ENCODE measurements at regions not wholly inside any gene's neighbourhood (a gene's known extent, or its start where the extent isn't known, plus 50 kb on each side); places are given as distances from the start of the nearest gene placed in this dataset.

GRCh38 chr2:226247289-226248275 lies 552.0 kb downstream of the IRS1 start:
- DNase-seq (ENCODE audit: extremely low read depth in 1 of 2, low read depth in 1 of 2) = no peak

GRCh38 chr2:226234187-226234586 lies 565.4 kb downstream of the IRS1 start:
- DNase-seq (ENCODE audit: extremely low read depth in 1 of 2, low read depth in 1 of 2) = no peak

DNA sequence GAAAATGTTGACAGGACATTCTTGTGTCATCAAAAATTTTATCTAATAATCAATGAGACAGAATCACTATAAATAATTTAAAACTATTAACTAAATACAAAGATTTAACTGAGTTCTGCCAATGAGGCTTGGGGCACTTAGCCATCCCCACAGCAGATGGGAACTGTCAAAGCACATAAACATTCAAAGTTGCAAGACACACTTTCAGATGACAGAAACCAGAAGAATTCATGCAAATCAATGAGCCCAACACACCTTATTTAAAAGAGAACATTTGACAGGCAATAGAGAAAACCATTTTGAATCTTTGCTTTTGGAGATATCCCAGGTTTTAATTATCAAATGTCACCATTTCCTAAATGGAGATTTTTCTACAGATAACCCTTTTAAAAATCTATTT lies 566.2 kb downstream of the IRS1 start:
- DNase-seq (ENCODE audit: extremely low read depth in 1 of 2, low read depth in 1 of 2) = no peak

DNA sequence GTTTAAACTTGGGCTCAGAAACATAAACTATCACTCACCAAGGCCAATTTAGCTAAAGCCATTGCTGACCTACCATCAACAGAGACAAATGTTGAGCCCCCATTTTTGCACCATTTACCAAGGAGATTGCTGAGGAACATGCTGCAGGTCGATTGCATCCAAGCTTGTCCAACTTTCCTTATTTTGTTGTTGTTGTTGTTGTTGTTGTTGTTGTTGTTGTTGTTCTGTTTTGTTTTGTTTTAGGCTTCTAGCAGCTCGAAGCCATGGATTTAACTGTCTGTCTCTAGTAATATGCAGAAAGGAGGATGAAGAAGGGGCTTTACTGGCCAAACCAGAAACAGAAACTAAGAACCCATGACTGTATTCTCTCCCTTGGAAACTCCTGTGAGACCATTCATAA lies 571.5 kb downstream of the IRS1 start:
- DNase-seq (ENCODE audit: extremely low read depth in 1 of 2, low read depth in 1 of 2) = no peak

DNA sequence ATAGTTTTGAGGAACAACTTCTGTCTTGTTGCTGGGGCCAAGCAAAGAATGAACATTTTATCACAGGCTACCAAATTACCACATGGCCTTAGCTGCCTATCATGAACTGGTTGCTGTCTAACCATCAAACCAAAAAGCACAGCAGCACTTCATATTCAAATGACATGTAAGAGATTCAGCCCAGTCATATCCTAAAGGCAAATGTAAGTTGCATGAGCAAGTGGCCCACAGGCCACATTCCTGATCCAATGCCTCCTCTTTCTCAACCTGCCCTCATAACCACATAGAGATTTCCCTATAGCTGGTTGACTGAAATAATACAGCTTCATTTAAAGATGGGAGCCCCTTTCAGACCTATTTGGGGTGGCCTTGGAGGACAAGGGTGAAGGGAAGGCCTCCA lies 572.3 kb downstream of the IRS1 start:
- no peak for DNase-seq (ENCODE audit: extremely low read depth in 1 of 2, low read depth in 1 of 2)

GRCh38 chr2:226223704-226224103 lies 575.9 kb downstream of the IRS1 start:
- no peak for DNase-seq (ENCODE audit: extremely low read depth in 1 of 2, low read depth in 1 of 2)

GRCh38 chr2:226220511-226220910 lies 579.1 kb downstream of the IRS1 start:
- no peak for DNase-seq (ENCODE audit: extremely low read depth in 1 of 2, low read depth in 1 of 2)

- no peak for DNase-seq (ENCODE audit: extremely low read depth in 1 of 2, low read depth in 1 of 2)
These were observed 582.4 kb downstream of the IRS1 start for GRCh38 chr2:226217191-226217590.

DNA sequence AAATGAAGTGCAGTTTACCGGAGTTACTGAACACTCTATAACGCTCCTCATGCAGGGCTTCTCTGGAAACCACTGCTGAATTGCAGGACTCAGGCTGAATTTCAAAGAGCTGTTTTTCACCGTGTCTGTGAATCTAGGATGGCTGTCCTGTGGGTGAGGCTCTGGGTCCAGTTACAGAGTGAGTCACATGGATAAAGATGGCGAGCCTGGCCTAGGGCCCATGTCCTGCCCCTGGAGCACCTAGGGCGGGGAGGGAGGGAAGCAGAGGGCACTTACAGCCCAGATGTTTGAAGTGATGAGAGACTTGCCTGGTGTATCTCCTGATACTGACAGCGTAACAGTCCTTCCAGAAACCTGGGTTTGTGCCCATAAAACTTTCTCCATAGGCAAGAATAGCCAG lies 583.0 kb downstream of the IRS1 start:
- DNase-seq (ENCODE audit: extremely low read depth in 1 of 2, low read depth in 1 of 2) = no peak

DNA sequence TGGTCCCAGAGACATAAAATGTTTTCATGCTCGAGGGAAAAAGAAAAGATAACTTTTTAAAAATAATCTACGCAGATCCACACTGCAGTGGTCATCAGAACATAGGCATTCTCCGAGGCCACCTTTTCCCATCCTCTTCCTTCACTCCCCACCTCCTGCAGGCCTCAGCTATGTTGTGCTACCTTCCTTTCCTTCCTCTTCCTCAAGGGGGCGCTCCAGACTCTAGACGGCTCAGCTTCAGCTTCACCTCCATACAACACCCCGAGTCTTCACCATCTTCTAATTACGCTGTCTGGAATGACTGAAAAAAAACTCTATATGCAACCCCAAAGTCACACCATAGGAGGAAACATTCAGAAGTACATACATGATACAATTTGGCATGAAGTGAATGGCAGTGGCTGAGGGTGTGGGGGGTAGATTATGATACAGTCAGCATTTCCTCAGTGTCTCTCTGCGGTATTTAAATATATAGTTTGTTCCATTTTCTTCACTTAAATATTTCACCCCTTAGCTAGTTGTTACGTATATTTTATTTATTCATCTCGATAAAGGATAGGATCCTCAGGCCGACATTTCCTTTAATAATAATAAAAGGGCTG lies 583.6 kb downstream of the IRS1 start:
- DNase-seq (ENCODE audit: extremely low read depth in 1 of 2, low read depth in 1 of 2) = peak; percentile 6 to 18

GRCh38 chr2:226213717-226214116 lies 585.9 kb downstream of the IRS1 start:
- no peak for DNase-seq (ENCODE audit: extremely low read depth in 1 of 2, low read depth in 1 of 2)

DNA sequence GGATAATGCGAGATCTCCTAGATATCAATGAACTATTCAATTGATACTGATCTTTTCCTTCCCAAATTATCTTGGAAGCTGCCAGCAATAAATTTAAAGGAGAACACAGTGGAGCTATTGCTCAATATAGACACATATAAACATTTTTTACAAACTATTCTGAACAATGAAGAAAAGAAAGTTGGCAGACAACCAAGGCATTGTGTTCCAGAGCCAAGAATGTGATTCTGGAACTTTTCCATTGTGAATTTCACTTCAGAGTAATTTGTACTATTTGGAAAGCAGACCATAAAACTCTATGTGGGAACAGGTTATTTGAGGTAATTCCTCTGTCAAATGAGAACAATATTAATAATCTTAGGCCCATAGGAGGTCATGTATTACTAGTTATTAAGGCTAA lies 588.2 kb downstream of the IRS1 start:
- no peak for DNase-seq (ENCODE audit: extremely low read depth in 1 of 2, low read depth in 1 of 2)

- DNase-seq (ENCODE audit: extremely low read depth in 1 of 2, low read depth in 1 of 2) = no peak
These were observed 590.9 kb downstream of the IRS1 start for GRCh38 chr2:226208726-226209125.

DNA sequence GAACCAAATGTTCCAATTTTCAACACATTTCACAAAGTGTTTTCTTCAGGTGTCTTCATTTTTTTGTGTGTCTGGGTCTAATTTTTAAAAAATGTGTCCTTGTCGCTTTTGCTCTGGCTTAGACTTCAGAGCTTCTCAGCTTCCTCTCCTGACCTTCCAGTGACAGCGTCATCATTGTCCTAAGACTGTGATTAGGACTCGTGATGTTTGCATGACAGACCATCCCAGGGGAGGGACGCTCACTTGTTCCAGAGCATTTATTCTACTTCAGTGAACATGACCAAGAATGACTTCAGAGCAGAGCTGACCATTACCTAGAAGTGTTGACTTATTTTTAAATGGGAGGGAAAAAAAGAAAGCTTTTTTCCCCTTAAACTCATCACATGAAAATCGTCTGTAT lies 591.9 kb downstream of the IRS1 start:
- DNase-seq (ENCODE audit: extremely low read depth in 1 of 2, low read depth in 1 of 2) = no peak

- no peak for DNase-seq (ENCODE audit: extremely low read depth in 1 of 2, low read depth in 1 of 2)
These were observed 600.1 kb downstream of the IRS1 start for GRCh38 chr2:226199555-226199954.

GRCh38 chr2:226198956-226199355 lies 600.7 kb downstream of the IRS1 start:
- no peak for DNase-seq (ENCODE audit: extremely low read depth in 1 of 2, low read depth in 1 of 2)

GRCh38 chr2:226190479-226191252 lies 609.0 kb downstream of the IRS1 start:
- DNase-seq (ENCODE audit: extremely low read depth in 1 of 2, low read depth in 1 of 2) = no peak

DNA sequence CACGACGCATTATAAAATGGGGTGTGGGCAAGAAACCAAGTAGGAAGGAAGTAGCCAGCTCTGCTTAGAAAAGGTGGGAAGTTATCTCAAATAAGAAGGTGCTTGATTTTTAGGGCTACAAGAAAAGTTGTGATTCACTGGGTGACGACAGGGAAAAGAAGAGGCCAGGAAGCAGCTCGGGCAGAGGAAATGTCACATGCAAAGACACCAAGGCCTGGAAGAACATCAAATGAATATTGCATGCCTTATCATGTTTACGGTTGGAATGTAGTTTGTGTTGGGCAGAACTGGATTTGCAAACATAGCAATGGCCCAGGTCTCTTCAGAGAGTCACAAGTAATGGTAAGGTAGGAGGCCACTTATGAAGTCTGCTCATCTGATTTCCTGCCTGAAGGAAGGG lies 610.6 kb downstream of the IRS1 start:
- DNase-seq (ENCODE audit: extremely low read depth in 1 of 2, low read depth in 1 of 2) = no peak

DNA sequence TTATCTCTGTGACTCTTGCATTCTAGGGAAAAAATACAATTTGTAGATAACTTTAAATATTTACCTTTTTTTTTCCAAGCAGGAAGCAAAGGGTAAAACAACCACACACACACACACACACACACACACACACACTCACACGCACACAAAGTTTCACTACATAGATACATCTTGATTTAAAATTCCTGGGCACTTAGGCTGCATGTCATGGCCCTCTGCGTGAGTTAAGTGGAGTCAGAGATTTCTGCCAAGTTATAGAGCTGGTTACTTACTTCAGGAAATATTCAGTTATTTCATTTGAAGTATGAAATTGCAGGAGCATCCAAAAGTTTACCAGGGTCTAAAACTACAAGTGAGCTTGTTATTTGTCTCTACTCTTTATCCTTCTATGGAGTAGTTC lies 612.0 kb downstream of the IRS1 start:
- no peak for DNase-seq (ENCODE audit: extremely low read depth in 1 of 2, low read depth in 1 of 2)

DNA sequence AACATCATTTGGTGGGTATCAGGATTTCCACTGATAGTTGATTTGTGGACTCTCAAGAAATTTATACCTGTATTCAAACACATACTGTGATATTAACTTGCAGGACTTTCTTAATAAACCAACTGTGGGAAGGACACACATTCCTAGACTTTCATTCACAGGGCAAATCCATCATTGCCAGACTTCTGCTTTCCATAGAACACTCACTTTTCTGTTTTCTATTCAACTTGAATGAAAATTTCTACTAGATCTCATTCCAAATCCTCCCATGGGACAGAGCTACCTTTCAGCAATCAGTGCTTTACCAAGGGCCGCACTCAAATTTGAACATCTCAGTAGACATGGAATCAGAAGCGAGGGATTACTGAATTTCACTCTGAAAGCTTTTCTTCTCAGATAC lies 612.5 kb downstream of the IRS1 start:
- DNase-seq (ENCODE audit: extremely low read depth in 1 of 2, low read depth in 1 of 2) = no peak

GRCh38 chr2:226185616-226186211 lies 613.9 kb downstream of the IRS1 start:
- DNase-seq (ENCODE audit: extremely low read depth in 1 of 2, low read depth in 1 of 2) = no peak
